ENCODE measurements at regions not wholly inside any gene's neighbourhood (a gene's known extent, or its start where the extent isn't known, plus 50 kb on each side); places are given as distances from the start of the nearest gene placed in this dataset.
"Not testable (repeated sequence)": the region's sequence is repeated elsewhere in the genome, so short reads cannot be mapped to it uniquely, and the experiment has no call there.

DNA sequence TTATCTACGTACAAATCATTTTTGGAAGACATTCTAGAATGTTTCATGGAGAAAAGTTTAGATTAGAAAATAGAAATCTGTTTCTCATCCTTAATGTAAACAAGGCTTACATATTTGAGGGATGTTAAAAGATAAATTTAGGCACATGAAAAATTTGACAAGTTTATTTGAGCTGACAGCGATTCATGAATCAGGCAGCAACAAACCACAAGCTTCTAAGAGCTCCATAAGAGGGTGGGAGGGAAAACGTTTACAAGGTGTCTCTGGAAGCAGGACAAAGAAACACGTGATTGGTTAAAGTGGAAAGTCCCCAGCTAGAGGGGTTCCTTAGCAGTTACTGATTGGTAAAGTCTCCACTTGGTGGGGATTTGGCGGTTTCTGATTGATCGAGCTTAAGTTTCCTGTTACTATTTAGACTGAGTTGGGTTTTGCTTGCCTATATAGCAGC lies 228.9 kb upstream of the PITRM1 start:
- DNase-seq = no peak

DNA sequence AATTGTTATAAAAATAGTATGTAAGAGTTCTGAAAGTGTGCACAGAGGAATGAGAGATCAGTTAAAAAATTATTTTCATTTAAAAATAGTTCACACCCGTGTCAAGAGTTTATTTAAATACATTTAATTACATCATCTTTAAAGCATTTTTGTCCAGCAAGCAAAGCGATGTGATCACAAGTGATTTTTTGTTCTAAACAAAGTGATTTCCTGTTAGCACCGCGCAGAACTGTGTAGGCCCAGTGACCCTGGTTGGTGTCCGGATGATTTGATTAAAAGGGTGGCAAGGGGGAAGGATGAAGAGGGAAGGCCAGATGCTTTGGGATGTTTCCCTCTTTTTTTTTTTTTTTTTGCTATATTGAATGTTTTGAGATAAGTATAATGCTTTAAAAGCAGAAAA lies 227.8 kb upstream of the PITRM1 start:
- no peak for DNase-seq

- no peak for DNase-seq
These were observed 227.2 kb upstream of the PITRM1 start for GRCh38 chr10:3399756-3400155.

GRCh38 chr10:3398825-3399646 lies 226.5 kb upstream of the PITRM1 start:
- DNase-seq = no peak

DNA sequence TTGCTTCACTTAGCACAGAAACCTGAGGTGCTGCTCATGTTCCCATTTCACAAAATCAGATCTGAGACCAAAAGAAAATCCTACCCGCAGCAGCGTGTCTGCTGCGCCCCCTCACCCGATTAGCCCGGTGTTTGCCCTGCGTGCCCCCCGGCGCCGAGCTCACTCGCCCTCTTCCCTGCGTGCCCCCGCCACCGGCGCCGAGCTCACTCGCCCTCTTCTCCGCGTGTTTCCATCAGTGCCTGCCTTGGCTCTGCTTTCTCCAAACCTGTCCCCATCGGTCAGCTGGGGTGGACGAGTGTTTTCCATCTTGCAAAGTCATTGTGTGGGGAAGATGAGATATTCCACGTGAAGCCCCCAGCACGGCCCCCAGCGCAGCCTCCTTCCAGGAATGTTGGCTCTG lies 225.3 kb upstream of the PITRM1 start:
- no peak for DNase-seq

GRCh38 chr10:3397231-3397630 lies 224.6 kb upstream of the PITRM1 start:
- DNase-seq = no peak

DNA sequence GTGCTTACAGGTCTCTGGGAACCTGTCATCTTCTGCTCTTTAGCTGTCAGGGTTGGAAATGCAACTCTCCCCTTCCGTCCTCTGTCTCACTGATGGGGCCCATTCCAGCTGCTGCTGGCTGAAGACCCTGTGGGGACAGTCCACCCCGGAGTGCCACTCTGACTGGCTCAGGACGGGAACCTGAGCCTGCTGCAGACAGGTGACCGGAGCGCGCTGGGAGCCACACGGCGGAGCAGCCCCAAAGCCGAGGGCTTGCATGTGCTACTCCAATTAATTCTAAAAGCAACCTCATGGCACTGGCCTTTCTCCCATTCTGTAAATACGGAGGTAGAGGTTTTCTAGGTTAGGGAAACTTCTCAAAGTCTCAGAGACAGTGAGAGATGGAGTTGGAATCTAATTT lies 223.5 kb upstream of the PITRM1 start:
- no peak for DNase-seq

- DNase-seq = no peak
These were observed 222.9 kb upstream of the PITRM1 start for GRCh38 chr10:3395458-3395861.

- no peak for DNase-seq
These were observed 222.5 kb upstream of the PITRM1 start for GRCh38 chr10:3395041-3395440.

DNA sequence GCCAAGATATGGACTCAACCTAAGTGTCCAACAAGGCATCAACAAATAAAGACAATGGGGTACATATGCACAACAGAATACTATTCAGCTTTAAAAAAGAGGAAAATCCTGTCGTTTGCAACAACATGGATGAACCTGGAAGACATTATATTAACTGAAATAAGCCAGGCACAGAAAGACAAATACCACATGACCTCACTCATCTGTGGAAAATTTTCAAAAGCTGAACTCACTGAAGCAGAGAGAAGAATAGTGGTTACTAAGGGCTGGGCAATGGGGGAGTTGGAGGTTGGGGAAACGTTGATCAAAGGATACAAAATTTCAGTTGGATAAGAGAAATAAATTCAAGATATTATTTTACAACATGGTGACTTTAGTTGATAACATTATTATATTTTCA lies 221.4 kb upstream of the PITRM1 start:
- DNase-seq = no peak

DNA sequence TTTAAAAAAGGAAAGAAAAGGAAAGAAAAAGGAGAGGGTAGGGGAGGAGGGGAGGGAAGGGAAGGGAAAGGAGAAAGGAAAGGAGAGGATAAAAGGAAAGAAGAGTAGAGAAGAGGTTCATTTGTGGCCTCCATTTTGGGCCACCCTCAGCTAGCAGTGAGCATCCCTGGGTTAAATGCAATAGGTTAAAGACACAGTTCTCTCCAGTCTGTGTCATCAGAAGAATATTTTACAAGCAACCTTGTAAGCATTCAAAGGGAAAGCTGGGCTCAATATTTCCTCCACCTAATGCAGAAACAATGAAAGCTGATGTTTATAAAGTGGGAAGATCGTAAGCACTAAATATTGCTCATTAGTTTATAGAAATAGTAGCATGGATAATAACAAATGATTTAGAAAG lies 219.1 kb upstream of the PITRM1 start:
- no peak for DNase-seq

GRCh38 chr10:3389130-3389529 lies 216.5 kb upstream of the PITRM1 start:
- DNase-seq = no peak

DNA sequence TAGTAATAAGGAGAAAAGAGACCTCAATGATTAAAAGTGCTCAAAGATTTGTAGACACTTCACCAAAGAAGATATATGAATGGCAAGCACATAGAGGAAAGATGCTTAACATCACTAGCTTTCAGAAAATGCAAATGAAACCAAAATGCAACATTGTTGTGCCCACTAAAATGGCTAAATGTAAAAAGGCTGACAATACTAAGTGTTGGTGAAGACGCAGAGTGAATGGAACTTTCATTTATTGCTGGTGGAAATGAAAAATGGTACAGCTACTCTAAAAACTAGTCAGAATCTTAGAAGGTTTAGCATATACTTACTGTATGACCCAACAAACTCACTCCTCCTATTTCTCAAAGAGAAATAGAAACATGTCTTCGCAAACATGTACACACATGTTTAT lies 212.9 kb upstream of the PITRM1 start:
- no peak for DNase-seq

GRCh38 chr10:3382092-3382491 lies 209.5 kb upstream of the PITRM1 start:
- DNase-seq = no peak

DNA sequence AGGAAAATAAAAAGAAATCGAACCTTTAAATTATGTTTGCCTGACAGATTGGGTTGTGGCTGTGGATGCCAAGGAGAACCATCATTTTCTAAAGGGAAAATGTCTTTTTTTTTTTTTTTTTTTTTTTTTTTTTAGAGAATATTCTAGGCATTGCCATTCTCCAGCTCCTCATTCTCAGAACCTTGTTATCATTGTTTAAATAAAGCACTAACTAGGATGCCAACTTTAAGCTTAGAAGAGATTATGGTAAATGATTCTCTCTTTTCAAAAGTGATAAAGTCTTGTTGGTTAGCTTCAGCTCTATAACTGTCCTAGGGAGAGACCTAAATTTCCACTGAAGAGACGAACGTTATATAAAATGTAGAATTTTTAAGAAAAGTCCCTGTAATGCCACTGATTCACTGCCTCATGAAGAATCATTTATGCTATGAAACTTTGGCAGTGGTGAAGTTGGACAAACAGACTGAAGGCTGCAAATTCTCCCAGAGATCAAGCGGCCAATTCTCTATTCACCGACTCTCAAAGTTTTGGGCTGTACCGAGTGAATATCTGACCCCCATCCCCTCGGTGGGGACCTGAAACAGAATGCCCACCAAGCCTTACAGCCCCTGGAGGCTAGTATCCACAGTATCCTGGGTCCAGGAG lies 207.9 kb upstream of the PITRM1 start:
- DNase-seq = no peak

GRCh38 chr10:3376631-3377030 lies 204.0 kb upstream of the PITRM1 start:
- no peak for DNase-seq

DNA sequence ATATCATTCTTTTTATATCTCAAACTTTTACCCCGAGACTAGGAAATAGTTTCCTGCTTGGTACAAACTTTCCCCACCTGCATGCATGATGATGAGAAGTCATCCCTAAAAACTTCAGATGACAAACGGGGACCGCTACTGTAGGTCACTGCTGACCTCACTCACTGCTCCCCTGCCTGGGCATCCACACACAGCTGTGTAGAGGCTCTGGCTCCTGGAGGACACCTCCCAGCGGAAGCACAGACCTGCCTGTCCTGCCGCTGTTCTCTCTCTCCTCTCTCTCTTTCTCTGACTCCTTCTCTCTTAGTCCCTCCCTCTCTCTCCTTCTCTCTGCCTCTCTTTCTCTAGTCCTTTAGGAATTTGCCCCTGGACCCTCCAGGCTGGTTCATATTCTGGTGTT lies 202.9 kb upstream of the PITRM1 start:
- DNase-seq = no peak

GRCh38 chr10:3374914-3375313 lies 202.3 kb upstream of the PITRM1 start:
- DNase-seq = no peak

- DNase-seq = not testable (repeated sequence)
These were observed 200.9 kb upstream of the PITRM1 start for GRCh38 chr10:3373374-3374027.

- no peak for DNase-seq
These were observed 199.7 kb upstream of the PITRM1 start for GRCh38 chr10:3372281-3372680.

DNA sequence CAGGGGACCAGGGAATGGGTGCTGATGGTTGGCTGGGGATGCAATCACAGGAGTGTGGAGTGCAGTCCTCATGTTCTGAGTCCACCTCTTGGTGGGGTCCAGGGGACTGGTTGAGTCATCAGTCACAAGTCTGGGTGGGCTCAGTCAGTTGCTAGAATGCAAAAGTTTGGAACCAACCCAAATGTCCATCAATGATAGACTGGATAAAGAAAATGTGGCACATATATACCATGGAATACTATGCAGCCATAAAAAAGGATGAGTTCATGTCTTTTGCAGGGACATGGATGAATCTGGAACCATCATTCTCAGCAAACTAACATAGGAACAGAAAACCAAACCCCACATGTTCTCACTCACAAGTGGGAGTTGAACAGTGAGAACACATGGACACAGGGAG lies 199.0 kb upstream of the PITRM1 start:
- not testable (repeated sequence) for DNase-seq

DNA sequence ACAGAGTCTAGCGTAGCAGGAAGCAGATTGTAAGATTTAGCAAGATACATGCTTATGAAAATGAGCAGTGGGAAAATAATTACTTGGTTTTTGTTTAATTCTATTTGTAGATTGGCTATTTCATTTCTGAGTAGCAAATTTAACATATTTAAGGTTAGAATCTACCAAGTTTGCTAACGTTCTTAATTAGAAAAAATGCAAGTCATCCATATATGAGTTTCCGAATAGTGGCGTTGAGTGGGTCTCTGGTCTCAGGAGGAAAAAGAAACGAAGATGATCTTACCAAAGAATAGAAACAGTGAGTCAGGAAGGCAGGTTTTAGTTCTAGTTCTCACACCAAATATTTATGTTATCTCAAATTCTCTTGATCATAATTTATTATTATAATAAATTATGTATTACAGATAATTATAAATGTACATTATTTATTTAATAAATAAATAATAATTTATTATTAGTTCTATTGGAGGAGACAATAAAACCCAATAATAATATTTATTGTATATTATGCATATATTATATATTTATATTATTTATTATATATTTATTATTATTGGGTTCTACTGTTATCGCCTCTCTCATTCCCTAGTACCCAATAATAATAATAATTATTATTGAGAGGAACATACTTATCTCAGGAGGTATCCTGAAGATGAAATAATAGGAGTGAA lies 194.3 kb upstream of the PITRM1 start:
- no peak for DNase-seq

- no peak for DNase-seq
These were observed 193.5 kb upstream of the PITRM1 start for GRCh38 chr10:3366043-3366442.

- no peak for DNase-seq
These were observed 193.0 kb upstream of the PITRM1 start for GRCh38 chr10:3365630-3366029.
